Neural cell (in vitro differentiated cells): ENCODE measurements at regions not wholly inside any gene's neighbourhood (a gene's known extent, or its start where the extent isn't known, plus 50 kb on each side); places are given as distances from the start of the nearest gene placed in this dataset.

Experiments
- H2AFZ ChIP-seq: fragments of 200-600, 300-800 bp; sonication (generic), shearing (Covaris generic); 2 replicates; pipeline ENCODE4 v1.6.0; 2014; ENCODE audit warnings: low read depth, mild to moderate bottlenecking, antibody characterized with exemption, low read length, moderate library complexity
- H3F3A ChIP-seq: fragments of 200-600 bp; shearing (Covaris generic); 2 replicates; pipeline ENCODE4 v1.6.1; 2016; ENCODE audit warnings: mild to moderate bottlenecking, moderate library complexity, mixed read lengths, antibody characterized with exemption, low read length; ENCODE audit not compliant: insufficient read depth, poor library complexity, severe bottlenecking
- H3K27ac ChIP-seq: fragments of 200-600, 300-800 bp; sonication (generic), shearing (Covaris generic); 2 replicates; pipeline ENCODE4 v1.5.1; 2014; ENCODE audit warnings: mild to moderate bottlenecking, low read length, moderate library complexity
- H3K27me3 ChIP-seq: fragments of 300-800, 200-600 bp; sonication (generic), shearing (Covaris generic); 2 replicates; pipeline ENCODE4 v1.6.0; 2014; ENCODE audit warnings: mild to moderate bottlenecking, low read depth, low read length, moderate library complexity; ENCODE audit not compliant: insufficient read depth
- H3K36me3 ChIP-seq: fragments of 300-800, 200-600 bp; sonication (generic), shearing (Covaris generic); 2 replicates; pipeline ENCODE4 v1.5.1; 2014; ENCODE audit warnings: mild to moderate bottlenecking, antibody characterized with exemption, low read length, moderate library complexity; ENCODE audit not compliant: insufficient read depth
- H3K4me2 ChIP-seq: fragments of 300-800, 200-600 bp; sonication (generic), shearing (Covaris generic); 2 replicates; pipeline ENCODE4 v1.6.0; 2014; ENCODE audit warnings: mild to moderate bottlenecking, low read length
- H3K4me3 ChIP-seq: fragments of 300-800, 200-600 bp; sonication (generic), shearing (Covaris generic); 2 replicates; pipeline ENCODE4 v1.5.1; 2014; ENCODE audit warnings: mild to moderate bottlenecking, low read length, moderate library complexity
- H3K79me2 ChIP-seq: fragments of 200-600 bp; shearing (Covaris generic); replicated peaks from 2 replicates; pipeline ENCODE4 v1.6.0; 2014; ENCODE audit warnings: mild to moderate bottlenecking, low read length, moderate library complexity; ENCODE audit not compliant: insufficient read depth
- H3K9ac ChIP-seq: fragments of 300-800, 200-600 bp; sonication (generic), shearing (Covaris generic); 2 replicates; pipeline ENCODE4 v1.6.1; 2016; ENCODE audit warnings: mild to moderate bottlenecking, low read length, mixed read lengths
- H3K9me2 ChIP-seq: fragments of 200-600 bp; shearing (Covaris generic); 2 replicates; pipeline ENCODE4 v1.6.1; 2016; ENCODE audit warnings: mild to moderate bottlenecking, low read length, mixed read lengths; ENCODE audit not compliant: insufficient read depth
- H3K9me3 ChIP-seq: fragments of 200-600, 300-800 bp; sonication (generic), shearing (Covaris generic); 2 replicates; pipeline ENCODE4 v1.6.1; 2016; ENCODE audit warnings: mild to moderate bottlenecking, mixed run types, low read length, moderate library complexity, mixed read lengths
- H4K20me1 ChIP-seq: fragments of 200-600 bp; shearing (Covaris generic); 2 replicates; pipeline ENCODE4 v1.6.1; 2016; ENCODE audit warnings: mild to moderate bottlenecking, mixed run types; ENCODE audit not compliant: insufficient read depth
- CTCF ChIP-seq: fragments of 450-650 bp; IDR thresholded peaks from 2 replicates; pipeline ENCODE4 v1.5.1; 2014; ENCODE audit warnings: antibody characterized with exemption, mild to moderate bottlenecking, moderate library complexity; ENCODE audit not compliant: poor library complexity, severe bottlenecking
- EP300 ChIP-seq: fragments of 450-650 bp; conservative IDR thresholded peaks from 2 replicates; pipeline ENCODE4 v1.6.1; 2014; ENCODE audit warnings: antibody characterized with exemption, mild to moderate bottlenecking, moderate library complexity; ENCODE audit not compliant: poor library complexity, severe bottlenecking
- EZH2 ChIP-seq: fragments of 200-600, 300-800 bp; shearing (Covaris generic), sonication (generic); IDR thresholded peaks from 2 replicates; pipeline ENCODE4 v1.6.1; 2014; ENCODE audit warnings: antibody characterized with exemption, low read length, borderline replicate concordance, mild to moderate bottlenecking; ENCODE audit not compliant: insufficient read depth, poor library complexity, severe bottlenecking
- MXI1 ChIP-seq: fragments of 450-650 bp; conservative IDR thresholded peaks from 2 replicates; pipeline ENCODE4 v1.6.1; 2014; ENCODE audit warnings: antibody characterized with exemption, mild to moderate bottlenecking; ENCODE audit not compliant: poor library complexity, severe bottlenecking
- POLR2AphosphoS5 ChIP-seq: IDR thresholded peaks from 2 replicates; pipeline ENCODE4 v1.6.1; 2012
- RAD21 ChIP-seq: fragments of 450-650 bp; conservative IDR thresholded peaks from 2 replicates; pipeline ENCODE4 v1.6.1; 2014; ENCODE audit warnings: antibody characterized with exemption, mild to moderate bottlenecking, moderate library complexity
- SMC3 ChIP-seq: fragments of 450-650 bp; conservative IDR thresholded peaks from 2 replicates; pipeline ENCODE4 v1.6.1; 2014; ENCODE audit warnings: antibody characterized with exemption, mild to moderate bottlenecking, moderate library complexity; ENCODE audit not compliant: poor library complexity
- TAF1 ChIP-seq: IDR thresholded peaks from 2 replicates; pipeline ENCODE4 v1.6.1; 2012; ENCODE audit warnings: low read depth
- TF ChIP-seq, protein P1 (sequence below): IDR thresholded peaks from 2 replicates; pipeline ENCODE4 v1.6.1; 2012; ENCODE audit warnings: borderline replicate concordance

- Histone ChIP-seq H3K79me2 (no peaks in the 10 kb centered on the region), H2AFZ (no peak overlapping the region), H3K9ac (no peak overlapping the region), H3K4me2 (no peak overlapping the region), H3K9me3 (no peaks in the 10 kb centered on the region), H3F3A (no peaks in the 10 kb centered on the region), H3K36me3 (no peaks in the 10 kb centered on the region), H3K9me2 (no peaks in the 10 kb centered on the region), H3K27me3 (no peaks in the 10 kb centered on the region), H3K27ac (no peak overlapping the region), H4K20me1 (no peaks in the 10 kb centered on the region), H3K4me3 (no peak overlapping the region)
- TF ChIP-seq EZH2, result no peak
- TF ChIP-seq POLR2AphosphoS5, result no peak
- TF ChIP-seq EP300, result no peak
- TF ChIP-seq, protein P1, sequence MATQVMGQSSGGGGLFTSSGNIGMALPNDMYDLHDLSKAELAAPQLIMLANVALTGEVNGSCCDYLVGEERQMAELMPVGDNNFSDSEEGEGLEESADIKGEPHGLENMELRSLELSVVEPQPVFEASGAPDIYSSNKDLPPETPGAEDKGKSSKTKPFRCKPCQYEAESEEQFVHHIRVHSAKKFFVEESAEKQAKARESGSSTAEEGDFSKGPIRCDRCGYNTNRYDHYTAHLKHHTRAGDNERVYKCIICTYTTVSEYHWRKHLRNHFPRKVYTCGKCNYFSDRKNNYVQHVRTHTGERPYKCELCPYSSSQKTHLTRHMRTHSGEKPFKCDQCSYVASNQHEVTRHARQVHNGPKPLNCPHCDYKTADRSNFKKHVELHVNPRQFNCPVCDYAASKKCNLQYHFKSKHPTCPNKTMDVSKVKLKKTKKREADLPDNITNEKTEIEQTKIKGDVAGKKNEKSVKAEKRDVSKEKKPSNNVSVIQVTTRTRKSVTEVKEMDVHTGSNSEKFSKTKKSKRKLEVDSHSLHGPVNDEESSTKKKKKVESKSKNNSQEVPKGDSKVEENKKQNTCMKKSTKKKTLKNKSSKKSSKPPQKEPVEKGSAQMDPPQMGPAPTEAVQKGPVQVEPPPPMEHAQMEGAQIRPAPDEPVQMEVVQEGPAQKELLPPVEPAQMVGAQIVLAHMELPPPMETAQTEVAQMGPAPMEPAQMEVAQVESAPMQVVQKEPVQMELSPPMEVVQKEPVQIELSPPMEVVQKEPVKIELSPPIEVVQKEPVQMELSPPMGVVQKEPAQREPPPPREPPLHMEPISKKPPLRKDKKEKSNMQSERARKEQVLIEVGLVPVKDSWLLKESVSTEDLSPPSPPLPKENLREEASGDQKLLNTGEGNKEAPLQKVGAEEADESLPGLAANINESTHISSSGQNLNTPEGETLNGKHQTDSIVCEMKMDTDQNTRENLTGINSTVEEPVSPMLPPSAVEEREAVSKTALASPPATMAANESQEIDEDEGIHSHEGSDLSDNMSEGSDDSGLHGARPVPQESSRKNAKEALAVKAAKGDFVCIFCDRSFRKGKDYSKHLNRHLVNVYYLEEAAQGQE, result no peak
- TF ChIP-seq RAD21, result no peak
These were observed 56.9 kb upstream of the ALDH1A1 start for GRCh38 chr9:73009649-73010288.

GRCh38 chr9:73007966-73008672 lies 55.3 kb upstream of the ALDH1A1 start:
- H3K9ac ChIP-seq, result no peak overlapping the region
- H3K9me3 ChIP-seq, result no peaks in the 10 kb centered on the region
- H4K20me1 ChIP-seq, result no peaks in the 10 kb centered on the region
- H3F3A ChIP-seq, result no peaks in the 10 kb centered on the region
- H3K27me3 ChIP-seq, result no peaks in the 10 kb centered on the region
- H3K79me2 ChIP-seq, result no peaks in the 10 kb centered on the region
- no peak overlapping the region for H2AFZ ChIP-seq
- H3K4me3 ChIP-seq, result no peak overlapping the region
- H3K4me2 ChIP-seq, result no peak overlapping the region
- no peaks in the 10 kb centered on the region for H3K36me3 ChIP-seq
- H3K27ac ChIP-seq, result no peak overlapping the region
- TF ChIP-seq MXI1 (no peak), POLR2AphosphoS5 (no peak), EP300 (no peak), RAD21 (no peak), TAF1 (no peak), SMC3 (no peak), CTCF (no peak), EZH2 (no peak)
- TF ChIP-seq, protein P1, result no peak
- no peaks in the 10 kb centered on the region for H3K9me2 ChIP-seq
